HepG2 (cell line): ENCODE measurements at regions not wholly inside any gene's neighbourhood (a gene's known extent, or its start where the extent isn't known, plus 50 kb on each side); places are given as distances from the start of the nearest gene placed in this dataset.

ENCODE experiments used
- MAZ ChIP-seq, 2 experiments: sonication (generic) in 1 of 2; formaldehyde crosslinking in 1 of 2; IDR thresholded peaks; 2 replicates each; pipeline versions ENCODE4 v1.5.0 to v1.6.1; 2012 to 2020; ENCODE audit warnings: low read depth in 2 of 2, mild to moderate bottlenecking in 2 of 2, borderline replicate concordance in 1 of 2, improper control_type of control experiment in 1 of 2, low read length in 1 of 2, missing genetic modification reagents in 1 of 2, moderate library complexity in 1 of 2
- MTA1 ChIP-seq: sonication (generic); formaldehyde crosslinking; IDR thresholded peaks from 2 replicates; pipeline ENCODE4 v1.4.0; 2020; ENCODE audit warnings: missing genetic modification reagents, mild to moderate bottlenecking, borderline replicate concordance
- MXD1 ChIP-seq: sonication (generic); formaldehyde crosslinking; IDR thresholded peaks from 2 replicates; pipeline ENCODE4 v1.4.0; 2020; ENCODE audit warnings: mild to moderate bottlenecking, missing genetic modification reagents
- PBX3 ChIP-seq: sonication (generic); formaldehyde crosslinking; IDR thresholded peaks from 2 replicates; pipeline ENCODE4 v1.8.1; 2023; ENCODE audit warnings: missing genetic modification reagents, inconsistent platforms, borderline replicate concordance
- RAD21 ChIP-seq: fragments of 450-650 bp; formaldehyde crosslinking; IDR thresholded peaks from 2 replicates; pipeline ENCODE4 v1.5.0; 2020; ENCODE audit warnings: mild to moderate bottlenecking
- ZFP36 ChIP-seq: fragments of 150-350 bp; IDR thresholded peaks from 2 replicates; pipeline ENCODE4 v1.6.1; 2018; ENCODE audit warnings: borderline replicate concordance, low read length, low read depth; ENCODE audit not compliant: partially characterized antibody
- ZNF274 ChIP-seq: sonication (generic); formaldehyde crosslinking; IDR thresholded peaks from 2 replicates; pipeline ENCODE4 v1.5.1; 2020; ENCODE audit warnings: mild to moderate bottlenecking, missing genetic modification reagents
- ZNF530 ChIP-seq: sonication (generic); formaldehyde crosslinking; IDR thresholded peaks from 2 replicates; pipeline ENCODE4 v1.5.0; 2020; ENCODE audit warnings: low read depth, mild to moderate bottlenecking, missing genetic modification reagents
- TF ChIP-seq, protein P1 (sequence below): sonication (generic); formaldehyde crosslinking; IDR thresholded peaks from 2 replicates; pipeline ENCODE4 v1.9.0; 2022; ENCODE audit warnings: low read depth, missing genetic modification reagents
- TF ChIP-seq, protein P2 (sequence below): sonication (generic); formaldehyde crosslinking; IDR thresholded peaks from 2 replicates; pipeline ENCODE4 v1.5.0; 2020; ENCODE audit warnings: mild to moderate bottlenecking, missing genetic modification reagents, moderate library complexity

DNA sequence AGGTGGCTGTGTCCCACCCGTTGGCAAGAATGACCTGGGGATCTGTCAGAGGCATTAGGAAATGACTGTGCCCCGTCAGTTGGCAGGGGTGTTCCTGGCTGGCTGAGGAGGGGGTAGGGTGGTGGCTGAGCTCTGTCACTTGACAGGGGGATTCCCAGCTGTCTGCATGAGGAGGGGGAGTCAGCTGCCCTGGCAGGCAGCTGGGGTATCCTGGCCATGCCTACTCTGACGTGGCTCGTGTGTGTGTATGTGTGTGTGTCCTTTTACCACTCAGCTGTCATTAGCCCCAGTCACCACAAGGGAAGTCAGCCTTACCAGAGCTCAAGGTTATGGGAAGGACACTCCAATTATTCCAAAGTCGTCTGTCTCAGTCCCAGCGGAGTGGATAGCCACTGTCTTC lies 93.2 kb downstream of the EFNB1 start:
- TF ChIP-seq PBX3 (CRISPR knock-in tag): no peak
- no peak for TF ChIP-seq ZNF274
- no peak for TF ChIP-seq ZFP36
- no peak for TF ChIP-seq MAZ (IDR thresholded peaks at IDR 0.05; ENCODE audit: borderline replicate concordance, low read depth, low read length)
- no peak for TF ChIP-seq MAZ (CRISPR knock-in tag; IDR thresholded peaks at IDR 0.05; ENCODE audit: low read depth)
- TF ChIP-seq MXD1: no peak
- TF ChIP-seq ZNF530: no peak
- TF ChIP-seq, protein P1, sequence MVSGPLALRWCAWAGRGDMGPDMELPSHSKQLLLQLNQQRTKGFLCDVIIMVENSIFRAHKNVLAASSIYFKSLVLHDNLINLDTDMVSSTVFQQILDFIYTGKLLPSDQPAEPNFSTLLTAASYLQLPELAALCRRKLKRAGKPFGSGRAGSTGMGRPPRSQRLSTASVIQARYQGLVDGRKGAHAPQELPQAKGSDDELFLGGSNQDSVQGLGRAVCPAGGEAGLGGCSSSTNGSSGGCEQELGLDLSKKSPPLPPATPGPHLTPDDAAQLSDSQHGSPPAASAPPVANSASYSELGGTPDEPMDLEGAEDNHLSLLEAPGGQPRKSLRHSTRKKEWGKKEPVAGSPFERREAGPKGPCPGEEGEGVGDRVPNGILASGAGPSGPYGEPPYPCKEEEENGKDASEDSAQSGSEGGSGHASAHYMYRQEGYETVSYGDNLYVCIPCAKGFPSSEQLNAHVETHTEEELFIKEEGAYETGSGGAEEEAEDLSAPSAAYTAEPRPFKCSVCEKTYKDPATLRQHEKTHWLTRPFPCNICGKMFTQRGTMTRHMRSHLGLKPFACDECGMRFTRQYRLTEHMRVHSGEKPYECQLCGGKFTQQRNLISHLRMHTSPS (CRISPR knock-in tag): no peak
- TF ChIP-seq RAD21 (CRISPR knock-in tag): no peak
- TF ChIP-seq, protein P2, sequence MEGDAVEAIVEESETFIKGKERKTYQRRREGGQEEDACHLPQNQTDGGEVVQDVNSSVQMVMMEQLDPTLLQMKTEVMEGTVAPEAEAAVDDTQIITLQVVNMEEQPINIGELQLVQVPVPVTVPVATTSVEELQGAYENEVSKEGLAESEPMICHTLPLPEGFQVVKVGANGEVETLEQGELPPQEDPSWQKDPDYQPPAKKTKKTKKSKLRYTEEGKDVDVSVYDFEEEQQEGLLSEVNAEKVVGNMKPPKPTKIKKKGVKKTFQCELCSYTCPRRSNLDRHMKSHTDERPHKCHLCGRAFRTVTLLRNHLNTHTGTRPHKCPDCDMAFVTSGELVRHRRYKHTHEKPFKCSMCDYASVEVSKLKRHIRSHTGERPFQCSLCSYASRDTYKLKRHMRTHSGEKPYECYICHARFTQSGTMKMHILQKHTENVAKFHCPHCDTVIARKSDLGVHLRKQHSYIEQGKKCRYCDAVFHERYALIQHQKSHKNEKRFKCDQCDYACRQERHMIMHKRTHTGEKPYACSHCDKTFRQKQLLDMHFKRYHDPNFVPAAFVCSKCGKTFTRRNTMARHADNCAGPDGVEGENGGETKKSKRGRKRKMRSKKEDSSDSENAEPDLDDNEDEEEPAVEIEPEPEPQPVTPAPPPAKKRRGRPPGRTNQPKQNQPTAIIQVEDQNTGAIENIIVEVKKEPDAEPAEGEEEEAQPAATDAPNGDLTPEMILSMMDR (CRISPR knock-in tag): no peak
- no peak for TF ChIP-seq MTA1 (CRISPR knock-in tag)
